Heart left ventricle (tissue), 13 donors: ENCODE measurements at regions not wholly inside any gene's neighbourhood (a gene's known extent, or its start where the extent isn't known, plus 50 kb on each side); places are given as distances from the start of the nearest gene placed in this dataset.

Experiments used
- POLR2A ChIP-seq, 2 donors: fragments of 450-650 bp; IDR thresholded peaks; one replicate each; pipeline ENCODE4 v1.6.1; 2017; ENCODE audit warnings: antibody characterized with exemption in 2 of 2, mild to moderate bottlenecking in 2 of 2, moderate library complexity in 2 of 2
- TF ChIP-seq, protein P1 (sequence below), 12 donors: fragments of 200-600 bp; sonication (generic) in 4 of 12; IDR thresholded peaks; one replicate each; pipeline versions ENCODE4 v1.5.0 to v1.8.0; 2018 to 2022; ENCODE audit warnings: antibody characterized with exemption in 12 of 12, mild to moderate bottlenecking in 5 of 12
- donor health status: ischemic (EF 13 %, LVEDD 7.1; RV severe dilation, severe dysfunction).
- donor health status: DM: no; HTN: yes; CAD: no.
- donor health status: DM: no; HTN: no; CAD: no.
- donor health status: ischemic (EF 25% LVEDD 6.9; RV normal size, moderate dysfunction).
- donor health status: ischemic (EF 25% LVEDD 5.7; RV mildly dilated, moderate dysfunction).
- donor health status: ischemic (EF 35%, LVEDD 5.7; RV mildly dilated, moderate dysfunction).
- donor health status: nonischemic (EF 11% LVEDD 7.7; RV severe dilation, severe dysfunction).
- donor health status: DM: yes; HTN: yes; CAD: no.
- donor health status: PGD.
- donor health status: ischemic (EF 29% LVEDD 5.4; RV normal size, mild dysfunction).
- donor health status: nonischemic (EF 23%, LVEDD 6.1; RV moderate dilation, normal function).

DNA sequence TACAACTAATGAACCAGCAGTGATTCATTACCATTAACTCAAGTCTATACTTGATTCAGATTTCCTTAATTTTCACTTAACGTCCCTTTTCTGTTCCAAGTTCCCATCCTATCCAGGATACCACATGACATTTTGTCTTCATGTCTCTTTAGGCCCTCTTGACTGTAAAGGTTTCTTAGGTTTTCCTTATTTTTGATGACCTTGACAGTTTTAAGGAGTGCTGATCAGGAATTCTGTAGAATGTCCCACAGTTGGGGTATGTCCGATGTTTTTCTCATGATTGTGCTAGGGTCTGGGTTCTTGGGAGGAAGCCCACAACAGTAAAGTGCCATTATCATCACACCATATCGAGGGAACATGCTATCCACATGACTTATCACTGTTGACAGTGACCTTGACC is 162.7 kb downstream of the PTPN20 start:
- TF ChIP-seq, protein P1, sequence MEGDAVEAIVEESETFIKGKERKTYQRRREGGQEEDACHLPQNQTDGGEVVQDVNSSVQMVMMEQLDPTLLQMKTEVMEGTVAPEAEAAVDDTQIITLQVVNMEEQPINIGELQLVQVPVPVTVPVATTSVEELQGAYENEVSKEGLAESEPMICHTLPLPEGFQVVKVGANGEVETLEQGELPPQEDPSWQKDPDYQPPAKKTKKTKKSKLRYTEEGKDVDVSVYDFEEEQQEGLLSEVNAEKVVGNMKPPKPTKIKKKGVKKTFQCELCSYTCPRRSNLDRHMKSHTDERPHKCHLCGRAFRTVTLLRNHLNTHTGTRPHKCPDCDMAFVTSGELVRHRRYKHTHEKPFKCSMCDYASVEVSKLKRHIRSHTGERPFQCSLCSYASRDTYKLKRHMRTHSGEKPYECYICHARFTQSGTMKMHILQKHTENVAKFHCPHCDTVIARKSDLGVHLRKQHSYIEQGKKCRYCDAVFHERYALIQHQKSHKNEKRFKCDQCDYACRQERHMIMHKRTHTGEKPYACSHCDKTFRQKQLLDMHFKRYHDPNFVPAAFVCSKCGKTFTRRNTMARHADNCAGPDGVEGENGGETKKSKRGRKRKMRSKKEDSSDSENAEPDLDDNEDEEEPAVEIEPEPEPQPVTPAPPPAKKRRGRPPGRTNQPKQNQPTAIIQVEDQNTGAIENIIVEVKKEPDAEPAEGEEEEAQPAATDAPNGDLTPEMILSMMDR (IDR thresholded peaks at IDR 0.05), result no peak
- TF ChIP-seq POLR2A (IDR thresholded peaks at IDR 0.05), result no peak
